ENCODE measurements at regions not wholly inside any gene's neighbourhood (a gene's known extent, or its start where the extent isn't known, plus 50 kb on each side); places are given as distances from the start of the nearest gene placed in this dataset.

GRCh38 chr15:35669021-35669420 lies 123.1 kb upstream of the DPH6 start:
- peak overlapping the region; percentile 68 for H2AFZ ChIP-seq (ENCODE audit: low read depth, low read length)
- ChIA-PET CTCF (ENCODE audit: low intra/inter-chr PET ratio) (no interaction called here), POLR2A (interaction anchor here (0.7 kb wide), 1 partner anchor 488 kb away, joined by 3 read pairs; no protein-coding TSS in a partner anchor)
- no TSS peak for BruUV-seq (replicated peaks)
- intact Hi-C loops (cut with micrococcal nuclease) (no loop called here), in situ Hi-C loops (cut with MboI) (no loop called here)
- no peak overlapping the region for H3K4me2 ChIP-seq (ENCODE audit: insufficient read depth, low read length)
- FAIRE-seq (no peak), ATAC-seq (no peak), DNase-seq (ENCODE audit: extremely low read depth in 1 of 4, low spot score in 3 of 4) (no peak)
- H3K4me1 ChIP-seq (replicated peaks in 1 of 2; ENCODE audit: control insufficient read depth in 2 of 2, insufficient read depth in 2 of 2, low read length in 2 of 2), result peaks cover 0 to 29% of the 10 kb centered on the region in 2 experiments; a peak in 3 of 5 replicates
- no peaks in the 10 kb centered on the region for H3K9me1 ChIP-seq (ENCODE audit: control insufficient read depth, insufficient read depth, low read length)
- H4K20me1 ChIP-seq (replicated peaks; ENCODE audit: control insufficient read depth, insufficient read depth, low read length), result no peaks in the 10 kb centered on the region
- H3K79me2 ChIP-seq (ENCODE audit: control insufficient read depth, insufficient read depth, low read length), result no peaks in the 10 kb centered on the region
- H3K4me3 ChIP-seq, result no peak overlapping the region
- H3K36me3 ChIP-seq (ENCODE audit: control insufficient read depth, insufficient read depth, low read length), result no peaks in the 10 kb centered on the region
- no peaks in the 10 kb centered on the region for H3K27me3 ChIP-seq (ENCODE audit: control insufficient read depth in 2 of 2, insufficient read depth in 2 of 2, low read length in 2 of 2)
- no peak overlapping the region for H3K9ac ChIP-seq (ENCODE audit: insufficient read depth in 1 of 2, low read depth in 2 of 2, low read length in 2 of 2)
- H3K9me3 ChIP-seq (replicated peaks; ENCODE audit: control insufficient read depth, insufficient read depth, low read depth, low read length), result no peaks in the 10 kb centered on the region
- H3K27ac ChIP-seq (ENCODE audit: extremely low read depth, low read depth, low read length), result no peak overlapping the region
- WGBS (ENCODE audit: insufficient coverage, low coverage, missing lambda C conversion rate), result 38% methylated on average over 3 of the region's 3 CpGs
- TF ChIP-seq NCOR1 (IDR thresholded peaks at IDR 0.05) (no peak), NR2C1 (IDR thresholded peaks at IDR 0.05) (no peak), NR2C1 (tag; IDR thresholded peaks at IDR 0.05) (no peak), RUNX1 (IDR thresholded peaks at IDR 0.05; ENCODE audit: low read depth) (no peak), TEAD2 (tag; IDR thresholded peaks at IDR 0.05) (no peak), ZNF174 (CRISPR knock-in tag; IDR thresholded peaks at IDR 0.05) (no peak), ELF1 (tag; IDR thresholded peaks at IDR 0.05) (no peak), EHMT2 (IDR thresholded peaks at IDR 0.05) (no peak), PYGO2 (tag; IDR thresholded peaks at IDR 0.05) (no peak), MTA3 (IDR thresholded peaks at IDR 0.05; ENCODE audit: borderline replicate concordance) (no peak), IRF2 (CRISPR knock-in tag; IDR thresholded peaks at IDR 0.05) (no peak)
- TF ChIP-seq, protein P1, sequence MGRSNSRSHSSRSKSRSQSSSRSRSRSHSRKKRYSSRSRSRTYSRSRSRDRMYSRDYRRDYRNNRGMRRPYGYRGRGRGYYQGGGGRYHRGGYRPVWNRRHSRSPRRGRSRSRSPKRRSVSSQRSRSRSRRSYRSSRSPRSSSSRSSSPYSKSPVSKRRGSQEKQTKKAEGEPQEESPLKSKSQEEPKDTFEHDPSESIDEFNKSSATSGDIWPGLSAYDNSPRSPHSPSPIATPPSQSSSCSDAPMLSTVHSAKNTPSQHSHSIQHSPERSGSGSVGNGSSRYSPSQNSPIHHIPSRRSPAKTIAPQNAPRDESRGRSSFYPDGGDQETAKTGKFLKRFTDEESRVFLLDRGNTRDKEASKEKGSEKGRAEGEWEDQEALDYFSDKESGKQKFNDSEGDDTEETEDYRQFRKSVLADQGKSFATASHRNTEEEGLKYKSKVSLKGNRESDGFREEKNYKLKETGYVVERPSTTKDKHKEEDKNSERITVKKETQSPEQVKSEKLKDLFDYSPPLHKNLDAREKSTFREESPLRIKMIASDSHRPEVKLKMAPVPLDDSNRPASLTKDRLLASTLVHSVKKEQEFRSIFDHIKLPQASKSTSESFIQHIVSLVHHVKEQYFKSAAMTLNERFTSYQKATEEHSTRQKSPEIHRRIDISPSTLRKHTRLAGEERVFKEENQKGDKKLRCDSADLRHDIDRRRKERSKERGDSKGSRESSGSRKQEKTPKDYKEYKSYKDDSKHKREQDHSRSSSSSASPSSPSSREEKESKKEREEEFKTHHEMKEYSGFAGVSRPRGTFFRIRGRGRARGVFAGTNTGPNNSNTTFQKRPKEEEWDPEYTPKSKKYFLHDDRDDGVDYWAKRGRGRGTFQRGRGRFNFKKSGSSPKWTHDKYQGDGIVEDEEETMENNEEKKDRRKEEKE (IDR thresholded peaks at IDR 0.05; ENCODE audit: borderline replicate concordance in 1 of 2, control insufficient read depth in 1 of 2, low read depth in 2 of 2, low read length in 1 of 2), result no peak
- TF ChIP-seq, protein P2, sequence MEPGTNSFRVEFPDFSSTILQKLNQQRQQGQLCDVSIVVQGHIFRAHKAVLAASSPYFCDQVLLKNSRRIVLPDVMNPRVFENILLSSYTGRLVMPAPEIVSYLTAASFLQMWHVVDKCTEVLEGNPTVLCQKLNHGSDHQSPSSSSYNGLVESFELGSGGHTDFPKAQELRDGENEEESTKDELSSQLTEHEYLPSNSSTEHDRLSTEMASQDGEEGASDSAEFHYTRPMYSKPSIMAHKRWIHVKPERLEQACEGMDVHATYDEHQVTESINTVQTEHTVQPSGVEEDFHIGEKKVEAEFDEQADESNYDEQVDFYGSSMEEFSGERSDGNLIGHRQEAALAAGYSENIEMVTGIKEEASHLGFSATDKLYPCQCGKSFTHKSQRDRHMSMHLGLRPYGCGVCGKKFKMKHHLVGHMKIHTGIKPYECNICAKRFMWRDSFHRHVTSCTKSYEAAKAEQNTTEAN (CRISPR knock-in tag; IDR thresholded peaks at IDR 0.05), result no peak
- TF ChIP-seq, protein P3, sequence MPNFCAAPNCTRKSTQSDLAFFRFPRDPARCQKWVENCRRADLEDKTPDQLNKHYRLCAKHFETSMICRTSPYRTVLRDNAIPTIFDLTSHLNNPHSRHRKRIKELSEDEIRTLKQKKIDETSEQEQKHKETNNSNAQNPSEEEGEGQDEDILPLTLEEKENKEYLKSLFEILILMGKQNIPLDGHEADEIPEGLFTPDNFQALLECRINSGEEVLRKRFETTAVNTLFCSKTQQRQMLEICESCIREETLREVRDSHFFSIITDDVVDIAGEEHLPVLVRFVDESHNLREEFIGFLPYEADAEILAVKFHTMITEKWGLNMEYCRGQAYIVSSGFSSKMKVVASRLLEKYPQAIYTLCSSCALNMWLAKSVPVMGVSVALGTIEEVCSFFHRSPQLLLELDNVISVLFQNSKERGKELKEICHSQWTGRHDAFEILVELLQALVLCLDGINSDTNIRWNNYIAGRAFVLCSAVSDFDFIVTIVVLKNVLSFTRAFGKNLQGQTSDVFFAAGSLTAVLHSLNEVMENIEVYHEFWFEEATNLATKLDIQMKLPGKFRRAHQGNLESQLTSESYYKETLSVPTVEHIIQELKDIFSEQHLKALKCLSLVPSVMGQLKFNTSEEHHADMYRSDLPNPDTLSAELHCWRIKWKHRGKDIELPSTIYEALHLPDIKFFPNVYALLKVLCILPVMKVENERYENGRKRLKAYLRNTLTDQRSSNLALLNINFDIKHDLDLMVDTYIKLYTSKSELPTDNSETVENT (CRISPR knock-in tag; IDR thresholded peaks at IDR 0.05), result no peak
- TF ChIP-seq, protein P4, sequence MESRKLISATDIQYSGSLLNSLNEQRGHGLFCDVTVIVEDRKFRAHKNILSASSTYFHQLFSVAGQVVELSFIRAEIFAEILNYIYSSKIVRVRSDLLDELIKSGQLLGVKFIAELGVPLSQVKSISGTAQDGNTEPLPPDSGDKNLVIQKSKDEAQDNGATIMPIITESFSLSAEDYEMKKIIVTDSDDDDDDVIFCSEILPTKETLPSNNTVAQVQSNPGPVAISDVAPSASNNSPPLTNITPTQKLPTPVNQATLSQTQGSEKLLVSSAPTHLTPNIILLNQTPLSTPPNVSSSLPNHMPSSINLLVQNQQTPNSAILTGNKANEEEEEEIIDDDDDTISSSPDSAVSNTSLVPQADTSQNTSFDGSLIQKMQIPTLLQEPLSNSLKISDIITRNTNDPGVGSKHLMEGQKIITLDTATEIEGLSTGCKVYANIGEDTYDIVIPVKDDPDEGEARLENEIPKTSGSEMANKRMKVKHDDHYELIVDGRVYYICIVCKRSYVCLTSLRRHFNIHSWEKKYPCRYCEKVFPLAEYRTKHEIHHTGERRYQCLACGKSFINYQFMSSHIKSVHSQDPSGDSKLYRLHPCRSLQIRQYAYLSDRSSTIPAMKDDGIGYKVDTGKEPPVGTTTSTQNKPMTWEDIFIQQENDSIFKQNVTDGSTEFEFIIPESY (CRISPR knock-in tag; IDR thresholded peaks at IDR 0.05), result no peak
